ENCODE measurements at regions not wholly inside any gene's neighbourhood (a gene's known extent, or its start where the extent isn't known, plus 50 kb on each side); places are given as distances from the start of the nearest gene placed in this dataset.
"Not testable (repeated sequence)": the region's sequence is repeated elsewhere in the genome, so short reads cannot be mapped to it uniquely, and the experiment has no call there.

- no peaks in the 10 kb centered on the region for H3K36me3 Mint-ChIP-seq (ENCODE audit: low read depth)
- no peak for TF ChIP-seq CTCF (conservative IDR thresholded peaks at IDR 0.05)
- H3K27ac Mint-ChIP-seq (ENCODE audit: unreplicated experiment): peak overlapping the region; percentile 95
- H3K27me3 Mint-ChIP-seq (ENCODE audit: low read depth): no peaks in the 10 kb centered on the region
- peaks cover 8% of the 10 kb centered on the region for H3K4me1 Mint-ChIP-seq
- DNase-seq (ENCODE audit: low read depth, low spot score): no peak
- H3K9me3 Mint-ChIP-seq: no peaks in the 10 kb centered on the region
- H3K4me3 Mint-ChIP-seq: no peak overlapping the region
Measured at GRCh38 chr5:101658433-101658832, 637.7 kb downstream of the SLCO4C1 start.

- no peak for DNase-seq (ENCODE audit: low read depth, low spot score)
- Mint-ChIP-seq H3K27ac (ENCODE audit: unreplicated experiment) (no peak overlapping the region), H3K9me3 (no peaks in the 10 kb centered on the region), H3K27me3 (ENCODE audit: low read depth) (no peaks in the 10 kb centered on the region), H3K4me1 (peaks cover 8% of the 10 kb centered on the region), H3K36me3 (ENCODE audit: low read depth) (no peaks in the 10 kb centered on the region), H3K4me3 (no peak overlapping the region)
- no peak for TF ChIP-seq CTCF (conservative IDR thresholded peaks at IDR 0.05)
Measured at GRCh38 chr5:101653996-101654395, 642.1 kb downstream of the SLCO4C1 start.

GRCh38 chr5:101647861-101648260 is 648.2 kb downstream of the SLCO4C1 start:
- no peaks in the 10 kb centered on the region for H3K36me3 Mint-ChIP-seq (ENCODE audit: low read depth)
- peaks cover 3% of the 10 kb centered on the region for H3K9me3 Mint-ChIP-seq
- H3K27ac Mint-ChIP-seq (ENCODE audit: unreplicated experiment): no peak overlapping the region
- H3K4me1 Mint-ChIP-seq: no peaks in the 10 kb centered on the region
- no peaks in the 10 kb centered on the region for H3K27me3 Mint-ChIP-seq (ENCODE audit: low read depth)
- no peak for DNase-seq (ENCODE audit: low read depth, low spot score)
- H3K4me3 Mint-ChIP-seq: no peak overlapping the region
- TF ChIP-seq CTCF (conservative IDR thresholded peaks at IDR 0.05): no peak

GRCh38 chr5:101643794-101644193 is 652.3 kb downstream of the SLCO4C1 start:
- Mint-ChIP-seq H3K4me3 (no peak overlapping the region), H3K9me3 (peaks cover 3% of the 10 kb centered on the region), H3K4me1 (no peaks in the 10 kb centered on the region), H3K27me3 (ENCODE audit: low read depth) (no peaks in the 10 kb centered on the region), H3K27ac (ENCODE audit: unreplicated experiment) (no peak overlapping the region), H3K36me3 (ENCODE audit: low read depth) (no peaks in the 10 kb centered on the region)
- no peak for TF ChIP-seq CTCF (conservative IDR thresholded peaks at IDR 0.05)
- DNase-seq (ENCODE audit: low read depth, low spot score): no peak

GRCh38 chr5:101637599-101637998 is 658.5 kb downstream of the SLCO4C1 start:
- Mint-ChIP-seq H3K27ac (ENCODE audit: unreplicated experiment) (no peak overlapping the region), H3K4me1 (no peaks in the 10 kb centered on the region), H3K36me3 (ENCODE audit: low read depth) (peaks cover 3% of the 10 kb centered on the region), H3K27me3 (ENCODE audit: low read depth) (no peaks in the 10 kb centered on the region), H3K4me3 (no peak overlapping the region), H3K9me3 (peaks cover 6% of the 10 kb centered on the region)
- no peak for TF ChIP-seq CTCF (conservative IDR thresholded peaks at IDR 0.05)
- no peak for DNase-seq (ENCODE audit: low read depth, low spot score)

GRCh38 chr5:101627770-101628169 is 668.3 kb downstream of the SLCO4C1 start:
- peaks cover 11% of the 10 kb centered on the region for H3K9me3 Mint-ChIP-seq
- not testable (repeated sequence) for H3K4me3 Mint-ChIP-seq; H3K4me1 Mint-ChIP-seq; DNase-seq (ENCODE audit: low read depth, low spot score); H3K27ac Mint-ChIP-seq (ENCODE audit: unreplicated experiment); H3K36me3 Mint-ChIP-seq (ENCODE audit: low read depth); H3K27me3 Mint-ChIP-seq (ENCODE audit: low read depth)
